HG02759 (cell line): ENCODE measurements at regions not wholly inside any gene's neighbourhood (a gene's known extent, or its start where the extent isn't known, plus 50 kb on each side); places are given as distances from the start of the nearest gene placed in this dataset.

ENCODE experiments used
- ATAC-seq: cut with Tn5 transposase; IDR thresholded peaks from one replicate; pipeline ENCODE4 v1.9.1; 2021; ENCODE audit warnings: mild to moderate bottlenecking, moderate library complexity; ENCODE audit not compliant: unreplicated experiment

DNA sequence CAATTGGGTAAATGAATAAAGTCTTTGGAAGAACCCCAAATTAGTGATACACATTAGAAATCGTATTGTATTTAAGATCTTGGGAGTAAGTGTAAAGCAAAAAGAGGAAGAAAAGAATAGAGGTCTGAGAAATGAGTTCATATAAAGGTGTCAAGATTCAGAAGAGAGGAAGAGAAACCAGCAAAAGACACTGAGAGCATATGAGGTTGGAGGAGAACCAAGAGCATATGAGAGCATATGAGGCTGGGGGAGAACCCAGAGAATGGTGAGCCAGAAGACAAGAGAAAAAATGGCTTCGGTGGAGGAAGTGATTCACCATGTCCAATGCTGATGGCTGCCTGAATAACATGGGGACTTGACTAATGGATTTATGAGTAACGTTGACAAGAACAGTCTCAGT, 620.1 kb upstream of the GCFC2 start:
- ATAC-seq = no peak

GRCh38 chr2:76326636-76327035, 615.9 kb upstream of the GCFC2 start:
- no peak for ATAC-seq

DNA sequence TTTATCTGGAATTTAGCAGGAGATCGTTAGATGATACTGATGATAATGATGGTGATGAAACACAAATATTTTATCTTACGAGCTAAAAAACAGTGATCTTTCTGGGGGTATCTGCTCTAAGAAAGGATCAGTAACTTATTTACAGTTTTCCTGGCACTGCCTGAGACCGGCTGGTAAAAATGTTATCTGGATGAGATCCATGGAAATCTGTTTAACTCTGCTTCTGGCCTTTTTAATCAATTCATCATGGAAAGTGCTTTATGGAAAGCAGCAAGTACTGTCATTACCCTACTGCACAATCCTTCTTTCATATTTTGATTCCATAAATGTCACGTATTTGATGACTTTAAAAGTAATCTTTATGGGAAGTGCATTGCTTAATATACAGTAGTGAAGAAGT, 612.7 kb upstream of the GCFC2 start:
- no peak for ATAC-seq

DNA sequence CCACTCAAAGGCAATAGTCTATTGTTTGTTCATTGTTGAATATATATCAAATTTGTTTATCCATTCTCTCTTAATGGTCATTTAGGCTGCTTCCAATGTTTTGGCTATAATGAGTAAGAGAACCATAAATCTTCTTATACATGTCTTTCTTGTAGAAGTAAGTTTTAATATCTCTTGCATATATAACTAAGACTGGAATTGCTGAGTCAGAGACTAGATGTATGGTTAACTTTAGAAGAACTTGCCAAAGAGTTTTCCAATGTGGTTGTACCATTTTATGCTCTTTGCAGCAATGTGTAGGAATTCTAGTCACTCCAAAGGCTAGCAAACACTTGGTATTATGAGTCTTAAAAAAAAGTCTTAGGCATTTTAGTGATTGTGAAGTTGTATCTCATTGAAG, 610.0 kb upstream of the GCFC2 start:
- no peak for ATAC-seq

DNA sequence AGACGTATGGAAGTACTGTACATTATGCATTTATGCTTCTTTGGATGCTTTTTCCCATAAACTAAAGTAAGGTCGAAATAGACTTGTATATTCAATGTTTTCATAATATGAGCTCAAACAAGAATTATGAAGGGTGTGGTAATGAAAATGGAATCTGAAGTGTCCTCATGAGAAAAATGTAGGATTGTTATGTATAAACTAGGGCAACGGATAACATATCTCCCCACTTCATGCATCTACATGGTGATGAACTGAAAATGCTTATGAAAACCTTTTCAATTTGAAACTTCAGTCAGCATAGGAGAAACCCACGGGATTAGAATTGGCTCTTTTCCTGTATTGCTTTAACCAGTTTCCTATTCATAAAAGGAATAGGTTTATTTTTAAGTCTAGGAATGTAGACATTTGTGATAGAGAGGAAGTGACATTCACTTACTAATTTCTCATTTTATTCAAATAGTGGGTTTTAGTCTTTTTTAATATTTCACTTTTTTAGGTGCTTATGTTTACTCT, 608.2 kb upstream of the GCFC2 start:
- no peak for ATAC-seq

DNA sequence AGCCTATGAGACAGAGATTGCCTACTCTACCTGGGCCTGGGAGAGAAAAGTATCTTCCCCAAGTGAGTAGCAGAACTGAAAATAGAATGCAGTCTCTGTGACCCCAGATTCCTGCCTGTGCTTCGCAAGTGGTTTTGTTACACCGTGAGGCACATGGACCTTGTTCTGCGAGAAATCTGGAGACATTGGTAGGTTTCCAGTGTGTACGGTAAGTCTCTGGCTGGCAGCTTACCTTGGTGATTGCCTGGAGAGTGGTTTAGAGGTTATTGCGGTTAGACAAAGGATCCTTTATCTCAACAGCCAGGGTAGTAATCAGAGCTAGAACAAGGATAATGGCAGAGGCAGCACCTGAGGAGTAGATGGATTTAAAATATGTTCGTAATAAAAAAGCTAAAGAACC, 606.0 kb upstream of the GCFC2 start:
- no peak for ATAC-seq

GRCh38 chr2:76314271-76315020, 603.7 kb upstream of the GCFC2 start:
- no peak for ATAC-seq

GRCh38 chr2:76312236-76312635, 601.5 kb upstream of the GCFC2 start:
- no peak for ATAC-seq

GRCh38 chr2:76311728-76312127, 601.0 kb upstream of the GCFC2 start:
- ATAC-seq = no peak

- ATAC-seq = no peak
Measured at GRCh38 chr2:76310894-76311633, 600.3 kb upstream of the GCFC2 start.

GRCh38 chr2:76307495-76307894, 596.8 kb upstream of the GCFC2 start:
- ATAC-seq = no peak

GRCh38 chr2:76298041-76298440, 587.3 kb upstream of the GCFC2 start:
- no peak for ATAC-seq

- ATAC-seq = no peak
Measured at GRCh38 chr2:76296438-76296837, 585.7 kb upstream of the GCFC2 start.

- no peak for ATAC-seq
Measured at GRCh38 chr2:76295762-76296161, 585.0 kb upstream of the GCFC2 start.

DNA sequence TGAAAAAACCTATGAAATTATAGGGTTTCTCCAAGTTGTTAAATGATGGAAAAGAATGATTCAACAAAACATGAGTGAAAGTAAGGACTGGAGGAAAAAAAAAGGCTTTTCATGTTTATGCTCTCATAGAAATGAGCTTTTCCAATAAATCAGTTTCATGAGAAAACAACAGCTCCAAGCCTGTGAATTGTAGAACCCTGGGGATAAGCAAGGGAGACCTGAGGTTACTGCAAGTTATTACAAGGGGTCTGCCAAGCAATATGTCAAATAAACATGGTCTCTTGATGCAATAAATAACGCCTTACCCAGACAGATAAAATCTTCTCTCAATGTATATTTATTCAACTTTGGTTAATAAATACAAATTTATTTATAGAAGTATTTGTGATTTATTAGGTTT, 577.9 kb upstream of the GCFC2 start:
- ATAC-seq = no peak

DNA sequence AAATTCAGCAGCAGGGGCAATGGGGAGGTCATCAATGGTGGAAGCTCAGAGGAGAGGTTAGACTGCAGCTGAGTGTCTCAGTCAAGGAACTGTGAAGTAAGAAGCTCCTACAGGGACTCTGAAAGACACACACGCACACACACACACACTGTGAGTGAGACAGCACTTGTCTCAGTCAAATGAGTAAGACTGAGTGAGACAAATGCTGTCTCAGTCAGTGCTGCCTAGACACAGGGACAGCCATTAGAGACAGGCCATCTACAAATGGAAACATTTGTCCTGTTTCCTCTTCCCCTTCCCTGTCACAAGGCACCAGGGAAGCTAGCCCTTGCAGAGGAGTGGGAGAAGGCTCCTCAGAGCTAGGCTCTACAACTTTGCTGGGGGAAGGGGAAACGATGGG, 577.4 kb upstream of the GCFC2 start:
- ATAC-seq = no peak

- ATAC-seq = no peak
Measured at GRCh38 chr2:76283350-76283749, 572.6 kb upstream of the GCFC2 start.

DNA sequence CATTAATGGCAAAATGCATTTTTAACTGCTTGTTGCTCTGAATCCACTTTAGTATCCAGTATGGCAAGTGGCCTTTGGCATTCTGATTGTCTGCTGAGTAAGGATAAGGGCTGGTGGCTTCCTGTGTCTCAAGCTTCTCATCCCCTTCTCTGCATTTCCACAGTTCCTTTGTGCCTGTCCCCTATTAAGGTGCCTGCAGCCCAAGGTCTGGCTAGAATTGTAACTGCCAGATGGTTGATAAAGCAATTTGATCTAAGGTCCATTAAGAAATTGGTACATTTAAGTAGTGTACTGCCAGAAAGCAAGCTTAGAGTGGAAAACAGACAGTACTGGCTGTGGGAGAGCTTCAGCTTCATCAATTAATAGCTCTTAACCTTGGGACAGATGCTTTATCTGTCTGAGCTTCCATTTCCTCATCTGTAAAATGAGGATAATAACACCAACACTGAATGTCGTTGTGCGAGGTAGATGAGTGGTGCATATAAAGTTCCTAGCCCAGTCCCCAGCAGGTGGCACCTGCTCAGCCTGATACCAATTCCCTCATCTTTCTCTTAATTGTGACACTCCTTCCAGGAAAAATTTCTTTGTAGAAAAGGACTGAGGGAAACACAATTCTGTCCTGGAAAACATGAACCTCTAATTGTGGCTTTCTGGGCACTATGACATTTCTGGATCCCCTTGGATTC, 570.6 kb upstream of the GCFC2 start:
- ATAC-seq = no peak

DNA sequence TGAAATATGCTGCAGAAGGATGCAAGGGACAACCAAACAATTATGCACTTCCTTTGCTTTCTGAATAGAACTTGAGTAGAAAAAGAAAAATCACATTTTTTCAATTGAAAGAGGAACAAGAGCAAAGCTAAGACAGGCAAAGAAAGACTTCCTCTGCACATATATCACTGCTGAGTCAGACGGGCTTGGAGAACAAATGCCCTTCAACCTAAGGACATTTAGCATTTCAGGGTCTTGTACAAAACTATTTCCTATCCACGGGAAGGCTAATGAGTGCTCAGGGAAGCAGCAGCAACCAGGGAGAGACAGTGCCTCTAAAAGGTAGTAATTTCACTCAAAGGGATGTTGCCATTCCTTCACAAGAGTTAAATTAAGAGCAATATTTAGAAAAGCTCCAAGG, 570.0 kb upstream of the GCFC2 start:
- no peak for ATAC-seq

DNA sequence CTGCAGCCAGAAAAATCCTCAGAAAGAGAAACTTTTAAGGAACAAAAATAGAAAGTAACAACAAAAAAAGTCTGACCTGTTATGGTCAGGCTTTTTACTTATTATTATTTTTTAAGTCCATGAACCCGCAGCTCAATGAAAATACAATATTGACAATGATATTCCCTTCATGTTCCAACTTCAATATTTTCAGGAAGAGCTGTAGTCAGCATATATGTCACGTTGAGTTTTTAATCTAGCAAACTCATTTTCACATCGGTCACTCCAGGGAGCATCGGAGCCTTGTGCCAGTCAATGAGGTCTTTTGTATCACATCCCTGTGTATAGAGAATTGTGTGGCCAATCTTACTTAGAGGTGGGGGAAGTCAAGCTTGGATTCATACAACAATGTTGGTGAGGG, 568.4 kb upstream of the GCFC2 start:
- no peak for ATAC-seq

DNA sequence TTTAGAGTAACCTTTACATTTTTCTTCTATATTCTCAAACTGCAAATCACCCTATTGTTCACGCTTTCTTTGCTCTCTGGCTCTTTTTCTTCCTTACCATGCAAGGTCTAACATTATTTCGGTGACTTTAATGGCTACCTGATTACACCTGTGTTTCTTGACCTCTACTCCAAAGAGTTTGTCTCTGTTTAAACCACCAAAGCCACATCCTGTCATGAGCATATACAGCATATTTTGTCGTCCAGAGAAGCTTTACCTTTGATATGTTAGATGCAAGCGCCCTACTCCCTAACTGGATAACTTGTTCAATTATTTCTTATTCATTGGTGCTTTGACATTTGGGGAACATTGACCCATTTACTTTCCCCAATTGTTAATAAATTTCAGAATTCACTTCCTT, 565.1 kb upstream of the GCFC2 start:
- no peak for ATAC-seq

GRCh38 chr2:76274676-76275075, 564.0 kb upstream of the GCFC2 start:
- no peak for ATAC-seq
